Epithelial cell of proximal tubule (primary cell): ENCODE measurements at regions not wholly inside any gene's neighbourhood (a gene's known extent, or its start where the extent isn't known, plus 50 kb on each side); places are given as distances from the start of the nearest gene placed in this dataset.
A peak's percentile ranks its signal among the peaks of the same experiment; 100 is the strongest.

ENCODE experiments used
- DNase-seq: peaks from one replicate; pipeline ENCODE4 v3.0.0-alpha.2; 2011; ENCODE audit warnings: low read depth
- H3K4me3 ChIP-seq: 2 replicates; pipeline ENCODE4 v1.5.1; 2011; ENCODE audit warnings: low read depth, mild to moderate bottlenecking, low read length
- TF ChIP-seq, protein P1 (sequence below): conservative IDR thresholded peaks from 2 replicates; pipeline ENCODE4 v1.5.1; 2012; ENCODE audit warnings: low read depth, mild to moderate bottlenecking, low read length

GRCh38 chr18:1892191-1892590 is 679.1 kb downstream of the METTL4 start:
- TF ChIP-seq, protein P1, sequence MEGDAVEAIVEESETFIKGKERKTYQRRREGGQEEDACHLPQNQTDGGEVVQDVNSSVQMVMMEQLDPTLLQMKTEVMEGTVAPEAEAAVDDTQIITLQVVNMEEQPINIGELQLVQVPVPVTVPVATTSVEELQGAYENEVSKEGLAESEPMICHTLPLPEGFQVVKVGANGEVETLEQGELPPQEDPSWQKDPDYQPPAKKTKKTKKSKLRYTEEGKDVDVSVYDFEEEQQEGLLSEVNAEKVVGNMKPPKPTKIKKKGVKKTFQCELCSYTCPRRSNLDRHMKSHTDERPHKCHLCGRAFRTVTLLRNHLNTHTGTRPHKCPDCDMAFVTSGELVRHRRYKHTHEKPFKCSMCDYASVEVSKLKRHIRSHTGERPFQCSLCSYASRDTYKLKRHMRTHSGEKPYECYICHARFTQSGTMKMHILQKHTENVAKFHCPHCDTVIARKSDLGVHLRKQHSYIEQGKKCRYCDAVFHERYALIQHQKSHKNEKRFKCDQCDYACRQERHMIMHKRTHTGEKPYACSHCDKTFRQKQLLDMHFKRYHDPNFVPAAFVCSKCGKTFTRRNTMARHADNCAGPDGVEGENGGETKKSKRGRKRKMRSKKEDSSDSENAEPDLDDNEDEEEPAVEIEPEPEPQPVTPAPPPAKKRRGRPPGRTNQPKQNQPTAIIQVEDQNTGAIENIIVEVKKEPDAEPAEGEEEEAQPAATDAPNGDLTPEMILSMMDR, result no peak

DNA sequence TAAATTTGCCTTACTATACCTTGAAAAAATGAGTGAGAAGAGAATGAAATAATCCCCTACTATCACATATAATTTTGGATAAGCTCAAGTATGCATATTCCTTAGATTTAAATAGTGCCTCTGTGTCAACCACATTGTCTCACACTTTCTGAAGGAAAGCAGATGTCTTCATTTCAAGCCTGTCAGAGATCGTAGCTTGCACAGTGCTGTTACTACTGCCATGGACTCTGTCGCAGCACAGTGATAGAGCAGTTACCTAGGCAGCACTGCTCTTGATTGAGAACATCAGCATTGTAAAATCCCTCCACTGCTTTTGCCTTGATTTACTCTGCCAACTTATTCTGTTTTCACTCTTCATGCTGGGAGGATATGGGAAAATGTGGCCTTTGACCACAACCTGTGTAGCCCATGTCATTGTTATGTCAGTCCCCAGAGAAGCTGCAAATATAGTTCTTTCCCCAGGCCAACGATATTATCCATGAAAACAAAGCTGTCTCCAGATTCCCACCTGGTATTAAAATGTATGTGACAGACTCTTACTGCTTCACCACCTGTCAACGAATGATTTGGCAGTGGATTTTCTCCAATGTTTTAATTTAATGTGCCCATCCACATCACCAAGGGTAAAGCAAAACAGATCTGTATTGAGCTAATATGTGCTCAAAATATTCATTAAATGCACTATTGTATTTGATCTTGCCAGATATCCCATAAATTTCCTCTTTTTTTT is 675.7 kb downstream of the METTL4 start:
- no peak overlapping the region for H3K4me3 ChIP-seq
- no peak for DNase-seq
- TF ChIP-seq, protein P1, result no peak

More at GRCh38 chr18:1892191-1892590, 679.1 kb downstream of the METTL4 start:
- no peak overlapping the region for H3K4me3 ChIP-seq
- no peak for DNase-seq

DNA sequence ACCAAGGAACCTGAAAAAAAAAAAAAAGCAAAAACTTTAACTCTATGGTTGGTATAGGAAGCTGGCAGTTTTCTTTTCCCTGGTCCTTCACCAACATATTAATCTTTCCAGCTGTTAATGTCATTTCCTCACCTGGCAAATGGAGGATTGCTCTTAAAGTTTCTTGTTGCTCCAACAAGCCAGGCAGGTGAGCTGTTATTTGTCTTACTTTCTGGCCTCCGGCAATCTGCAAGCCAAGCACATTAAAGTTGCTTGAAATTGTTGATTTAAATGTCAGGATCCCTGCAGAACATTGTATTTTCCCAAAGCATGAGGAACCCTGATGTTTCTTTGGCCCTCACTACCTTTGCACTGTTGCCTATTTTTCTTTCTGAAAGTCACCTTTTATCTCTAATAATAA is 664.9 kb downstream of the METTL4 start:
- no peak overlapping the region for H3K4me3 ChIP-seq
- TF ChIP-seq, protein P1, result no peak
- no peak for DNase-seq

DNA sequence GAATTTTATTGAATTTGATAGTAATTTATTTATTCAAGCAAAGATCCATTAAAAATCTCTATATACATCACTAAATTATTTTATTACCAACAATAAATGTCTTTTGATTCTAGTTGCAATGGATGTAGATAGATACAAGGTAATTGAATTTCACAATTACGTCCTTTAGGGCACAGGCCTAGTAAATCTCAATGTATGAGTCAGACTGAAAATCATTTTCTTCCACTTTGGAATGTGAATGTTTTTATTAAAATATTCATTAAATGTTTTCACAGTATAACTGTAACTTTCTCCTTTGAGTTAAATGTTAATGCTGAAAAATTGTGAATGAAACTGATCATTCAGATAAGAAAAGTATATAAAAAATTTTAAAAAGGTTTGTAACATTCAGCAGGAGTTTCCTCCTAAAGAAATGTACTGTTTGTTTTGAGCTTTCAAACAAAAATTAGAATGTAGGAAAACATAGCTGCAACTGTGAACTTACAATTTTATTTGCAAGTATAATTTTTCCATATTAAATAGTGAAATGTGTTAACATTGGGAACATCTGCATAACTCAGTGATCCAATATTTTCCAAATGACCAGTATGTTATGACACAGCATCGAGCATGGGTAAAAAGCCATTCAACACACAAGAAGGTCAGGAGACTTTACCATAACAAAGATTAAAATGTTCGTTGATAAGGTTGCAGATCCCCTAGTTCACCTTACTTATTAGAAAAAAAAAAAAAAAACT is 663.7 kb downstream of the METTL4 start:
- TF ChIP-seq, protein P1, result no peak
- no peak for DNase-seq
- H3K4me3 ChIP-seq, result no peak overlapping the region

- TF ChIP-seq, protein P1, result peak; percentile 71
- DNase-seq, result no peak
- H3K4me3 ChIP-seq, result no peak overlapping the region
Measured at GRCh38 chr18:1914489-1914888, 656.8 kb downstream of the METTL4 start.

GRCh38 chr18:1916869-1917523 is 654.3 kb downstream of the METTL4 start:
- DNase-seq, result no peak
- TF ChIP-seq, protein P1, result no peak
- no peak overlapping the region for H3K4me3 ChIP-seq
